GM19023 (cell line): ENCODE measurements at regions not wholly inside any gene's neighbourhood (a gene's known extent, or its start where the extent isn't known, plus 50 kb on each side); places are given as distances from the start of the nearest gene placed in this dataset.

Experiments
- ATAC-seq: cut with Tn5 transposase; IDR thresholded peaks from one replicate; pipeline ENCODE4 v1.9.1; 2021; ENCODE audit warnings: mild to moderate bottlenecking, moderate library complexity; ENCODE audit not compliant: unreplicated experiment

DNA sequence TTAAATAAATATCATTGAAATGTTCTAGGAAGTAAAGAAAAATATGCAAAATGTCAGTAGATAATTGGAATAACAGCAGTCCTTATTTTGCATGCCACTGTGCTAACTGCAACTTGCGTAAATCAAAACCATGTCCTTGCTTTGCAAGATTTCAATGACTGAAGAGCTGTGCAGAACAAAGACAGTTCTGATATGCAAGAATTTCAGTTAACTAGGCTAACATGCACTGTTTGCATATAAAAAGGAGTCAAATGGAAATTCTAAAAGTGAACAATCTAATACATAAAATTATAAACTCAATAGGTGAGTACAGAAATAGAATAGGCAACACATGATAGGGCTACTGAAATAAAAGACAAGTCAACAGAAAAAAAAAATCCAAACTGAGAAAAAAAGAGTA lies 1844.6 kb upstream of the NUDT12 start:
- no peak for ATAC-seq

- no peak for ATAC-seq
Measured at GRCh38 chr5:105397749-105398148, 1835.2 kb upstream of the NUDT12 start.

DNA sequence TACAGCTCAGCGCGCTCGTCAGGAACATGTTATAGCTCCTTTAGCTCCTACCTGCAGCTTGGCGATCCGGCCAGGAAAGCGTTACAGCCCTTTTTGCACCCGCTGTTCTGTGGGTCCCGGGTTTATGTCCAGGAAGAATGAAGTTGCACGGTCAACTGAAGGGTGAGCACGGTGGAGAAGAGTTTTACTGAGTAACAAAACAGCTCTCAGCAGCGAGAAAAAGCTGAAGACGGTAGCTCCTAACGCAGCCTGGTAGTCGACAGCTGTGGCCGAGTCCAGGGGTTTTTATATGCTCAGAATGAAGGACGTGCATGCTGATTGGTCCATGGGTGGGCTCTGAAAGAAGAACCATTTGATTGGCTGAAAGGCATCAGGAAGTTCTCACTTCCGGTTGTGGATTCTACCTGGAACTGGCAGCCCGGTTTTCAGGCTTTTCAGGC lies 1830.1 kb upstream of the NUDT12 start:
- ATAC-seq: no peak

DNA sequence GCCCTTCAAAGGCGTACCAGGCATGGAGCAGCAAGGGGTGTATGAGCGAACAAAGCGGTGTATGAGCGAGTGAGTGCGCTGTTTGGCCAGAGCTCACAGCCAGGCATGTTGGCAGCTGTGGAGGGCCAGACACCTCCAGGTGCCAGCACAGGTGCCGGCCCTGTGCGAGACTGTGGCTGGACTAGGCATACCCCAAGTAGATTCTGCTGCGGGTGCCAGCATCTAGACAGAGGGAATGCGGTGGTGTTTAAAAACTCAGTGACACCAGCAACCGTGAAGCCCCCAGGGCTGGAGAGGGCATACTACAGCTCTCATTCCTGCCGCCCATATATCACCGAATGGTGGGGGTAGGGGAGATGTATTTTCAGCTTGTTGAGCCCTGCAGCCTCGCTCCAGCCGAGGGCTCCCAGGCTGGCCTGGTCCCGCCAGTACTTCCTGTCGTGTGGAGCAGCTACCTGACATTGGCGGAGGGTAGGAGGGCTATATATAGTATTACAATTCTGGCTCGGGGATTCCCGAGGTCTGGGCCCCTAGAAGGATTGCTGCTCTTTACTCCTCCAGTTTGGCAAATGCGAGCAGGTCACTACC lies 1829.6 kb upstream of the NUDT12 start:
- ATAC-seq: no peak

DNA sequence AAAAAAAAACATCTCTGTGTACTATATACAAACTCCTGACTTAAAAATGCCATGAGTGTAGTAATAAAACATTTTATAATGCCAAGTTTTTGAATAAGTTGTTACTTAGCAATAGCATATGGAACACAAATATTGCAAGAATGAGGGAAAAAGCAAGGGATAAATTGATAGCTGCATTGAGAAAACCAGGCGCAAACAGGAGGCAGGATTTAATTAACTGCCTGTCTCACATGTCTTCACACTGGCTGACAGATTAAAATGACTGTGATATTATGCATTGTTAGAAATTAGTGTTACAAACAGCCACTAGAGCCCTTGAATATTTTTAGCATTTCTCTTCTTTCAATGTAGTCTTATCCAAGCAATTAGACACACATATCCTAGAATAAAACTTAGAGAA lies 1817.5 kb upstream of the NUDT12 start:
- no peak for ATAC-seq

DNA sequence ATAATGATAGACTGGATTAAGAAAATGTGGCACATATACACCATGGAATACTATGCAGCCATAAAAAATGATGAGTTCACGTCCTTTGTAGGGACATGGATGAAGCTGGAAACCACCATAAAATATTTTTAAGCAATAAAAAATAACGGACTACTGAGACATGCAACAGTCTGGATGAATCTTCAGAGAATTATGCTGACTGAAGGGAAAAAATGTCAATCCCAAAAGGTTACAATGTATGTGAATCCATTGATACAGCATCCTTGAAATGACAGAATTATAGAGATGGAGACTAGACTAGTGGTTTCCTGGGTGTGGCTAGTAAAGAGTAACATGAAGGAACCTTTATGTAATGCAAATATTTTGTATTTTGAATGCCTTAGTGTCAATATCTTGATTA lies 1808.6 kb upstream of the NUDT12 start:
- no peak for ATAC-seq

DNA sequence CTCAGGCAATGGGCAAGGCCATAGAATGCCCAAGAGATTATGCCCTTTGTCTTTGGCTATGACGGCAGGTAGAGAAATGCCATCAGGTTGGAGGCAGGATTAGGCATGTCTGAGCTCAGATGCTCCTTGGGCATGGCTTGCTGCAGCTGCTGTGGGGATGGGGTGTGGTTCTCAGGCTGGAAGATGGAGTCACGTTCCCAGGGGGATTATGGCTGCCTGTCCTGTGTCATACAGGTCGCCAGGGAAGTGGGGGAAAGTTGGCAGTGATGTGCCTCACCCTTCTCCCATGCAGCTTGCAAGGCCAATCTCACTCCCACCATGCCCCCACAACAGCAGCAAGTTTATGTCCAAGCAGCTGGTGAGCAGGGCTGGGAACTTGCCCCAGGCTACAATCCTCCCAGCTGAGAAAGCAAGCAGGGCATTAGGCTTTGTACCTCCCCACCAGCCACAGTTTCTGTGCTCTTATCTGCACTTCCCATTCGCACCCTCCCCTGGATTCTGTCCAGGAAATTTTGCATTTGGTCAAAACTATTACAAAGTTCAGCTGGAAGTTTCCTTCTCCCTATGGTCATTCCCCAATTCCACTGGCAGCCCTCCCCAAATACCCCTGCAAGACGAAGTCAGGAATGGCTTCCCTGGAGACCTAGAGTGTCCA lies 1788.0 kb upstream of the NUDT12 start:
- ATAC-seq: no peak

- no peak for ATAC-seq
Measured at GRCh38 chr5:105331558-105331957, 1769.0 kb upstream of the NUDT12 start.

DNA sequence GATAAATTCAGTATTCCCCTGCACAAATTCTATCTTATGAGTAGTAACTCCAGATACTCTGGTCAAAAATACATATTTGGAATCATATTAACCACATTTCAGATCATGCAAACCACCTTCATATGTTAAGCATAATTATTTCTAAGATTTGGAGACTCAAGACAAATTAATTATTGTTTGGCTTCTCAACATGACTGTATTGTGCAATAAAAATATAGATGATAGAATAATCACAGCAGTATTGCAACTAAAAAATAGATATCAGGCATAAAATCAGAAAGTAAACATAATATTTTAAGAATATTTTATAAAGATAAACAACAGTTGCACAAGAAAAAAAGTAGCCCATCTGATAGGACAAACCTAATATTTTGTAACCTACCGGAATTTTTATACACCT lies 1767.6 kb upstream of the NUDT12 start:
- ATAC-seq: no peak

- ATAC-seq: no peak
Measured at GRCh38 chr5:105304859-105305258, 1742.3 kb upstream of the NUDT12 start.

- no peak for ATAC-seq
Measured at GRCh38 chr5:105288946-105289345, 1726.4 kb upstream of the NUDT12 start.

- no peak for ATAC-seq
Measured at GRCh38 chr5:105283134-105283533, 1720.5 kb upstream of the NUDT12 start.

DNA sequence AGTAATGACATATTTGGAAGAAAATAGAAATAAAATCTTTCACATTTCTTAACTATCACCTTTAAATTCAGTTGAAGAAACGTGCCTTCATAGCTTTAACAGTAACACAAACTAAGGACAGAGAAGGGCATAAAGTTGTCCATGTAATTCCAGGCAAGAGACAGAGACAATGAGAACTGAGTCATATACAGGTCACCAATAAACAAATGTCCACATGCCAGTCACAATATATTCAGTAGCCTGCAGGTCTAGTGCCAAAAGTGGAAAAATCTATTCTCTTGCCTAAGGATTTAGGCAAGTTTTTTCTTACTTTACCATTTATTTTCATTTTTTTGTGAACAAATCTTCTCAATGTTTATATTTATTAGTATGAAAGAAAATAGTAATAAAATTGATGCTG lies 1711.5 kb upstream of the NUDT12 start:
- ATAC-seq: no peak

DNA sequence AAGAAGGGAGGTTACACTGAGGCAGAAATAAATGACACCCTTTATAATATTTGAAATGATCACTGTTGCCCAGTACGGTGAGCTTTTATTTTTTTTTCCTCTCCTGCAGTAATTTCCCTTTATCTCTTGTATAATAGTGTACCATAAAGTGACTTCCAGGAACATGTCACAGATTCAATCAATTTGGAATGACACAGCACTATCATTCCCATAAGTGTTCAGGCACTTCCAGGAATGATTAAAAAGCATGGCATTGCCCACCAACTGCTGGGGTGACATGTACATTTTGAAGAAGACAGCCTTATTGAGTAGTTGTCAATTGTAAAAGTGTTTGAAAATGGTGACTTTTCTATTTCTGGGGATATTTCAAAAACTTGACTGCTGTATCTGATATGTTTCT lies 1700.9 kb upstream of the NUDT12 start:
- ATAC-seq: no peak

DNA sequence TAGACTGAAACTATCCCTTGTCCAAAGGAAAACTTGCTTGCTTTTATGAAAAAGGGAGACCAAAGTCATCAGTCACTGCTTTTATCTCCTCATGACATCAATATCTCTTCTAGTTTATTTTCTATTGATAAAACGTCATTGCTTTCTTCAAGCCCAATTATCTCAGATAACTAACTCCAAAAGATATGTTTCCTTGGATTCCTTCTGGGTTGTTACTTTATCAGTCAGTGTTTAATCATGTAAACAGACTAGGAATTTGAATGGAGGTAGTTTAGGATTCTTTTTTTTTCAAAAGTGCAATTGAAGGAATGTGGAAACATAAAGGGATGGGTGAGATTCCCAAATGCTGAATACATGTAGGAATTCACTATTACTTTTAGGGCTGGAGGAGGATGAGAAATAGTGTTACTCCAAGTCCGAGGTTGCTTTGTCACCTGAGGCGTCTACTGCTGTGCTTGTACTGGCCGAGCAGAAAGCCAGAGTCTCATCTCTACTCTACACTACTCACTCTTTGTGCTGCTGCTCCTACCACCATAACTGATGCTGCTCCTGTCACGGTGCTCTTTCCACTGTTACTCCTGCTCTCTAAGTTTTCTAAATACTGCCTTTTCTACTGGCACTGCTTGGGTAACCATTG lies 1697.1 kb upstream of the NUDT12 start:
- ATAC-seq: no peak

DNA sequence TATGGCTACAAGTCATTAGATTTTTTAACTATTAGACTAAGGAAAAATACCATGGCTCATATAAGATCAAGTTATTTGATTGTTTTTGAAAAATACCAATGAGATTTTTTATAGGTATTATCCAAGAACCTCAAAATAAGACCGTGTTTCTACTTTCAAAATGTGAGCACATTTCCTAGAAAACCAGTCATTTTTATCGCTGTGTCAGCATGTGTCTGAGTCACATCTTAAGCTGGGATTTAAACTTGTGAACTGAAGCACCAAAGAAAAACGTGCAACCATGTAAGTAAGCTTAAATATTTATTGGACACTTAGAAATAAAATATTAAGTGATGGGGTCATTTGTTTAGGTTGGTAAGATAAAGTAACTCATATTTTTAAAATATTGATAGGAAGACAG lies 1676.0 kb upstream of the NUDT12 start:
- ATAC-seq: no peak

GRCh38 chr5:105230516-105231157 lies 1668.0 kb upstream of the NUDT12 start:
- no peak for ATAC-seq

DNA sequence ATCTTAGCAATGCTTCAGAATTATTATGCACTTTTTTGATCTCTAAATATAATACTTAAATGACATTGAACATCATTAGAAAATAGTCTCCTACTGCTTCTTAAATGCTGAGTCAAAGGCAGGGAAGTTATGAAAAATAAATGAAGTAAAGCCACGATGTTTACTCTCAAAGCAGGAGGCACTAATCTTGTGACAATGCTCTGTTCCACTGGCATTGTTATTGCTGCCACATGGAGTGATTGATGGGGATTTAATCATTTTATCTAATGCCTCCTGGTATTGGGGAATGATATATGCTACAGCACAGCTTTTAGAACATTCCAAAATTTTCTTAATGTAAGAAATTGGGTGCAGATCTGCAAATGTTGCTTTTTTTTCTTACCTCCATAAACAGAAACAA lies 1655.4 kb upstream of the NUDT12 start:
- no peak for ATAC-seq

- no peak for ATAC-seq
Measured at GRCh38 chr5:105213078-105213477, 1650.5 kb upstream of the NUDT12 start.

GRCh38 chr5:105207066-105207465 lies 1644.5 kb upstream of the NUDT12 start:
- ATAC-seq: no peak

GRCh38 chr5:105197531-105197930 lies 1634.9 kb upstream of the NUDT12 start:
- no peak for ATAC-seq

DNA sequence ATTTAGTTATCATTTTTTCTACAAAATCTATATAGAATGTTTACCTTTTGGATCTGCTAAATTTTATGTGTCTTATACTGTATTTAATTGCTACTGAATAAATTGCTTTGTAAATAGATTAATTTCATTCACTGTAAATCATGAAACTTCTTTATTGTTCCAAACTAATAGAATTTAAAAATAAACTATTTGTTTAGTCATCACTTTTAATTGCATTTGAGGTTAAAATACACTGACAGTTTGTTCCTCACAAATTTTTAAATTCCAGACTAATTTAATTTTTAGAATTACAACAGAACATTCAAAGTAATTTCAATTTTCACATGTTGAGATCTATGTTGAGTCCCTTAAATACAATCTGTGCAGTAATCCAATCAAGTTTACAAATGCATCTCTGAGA lies 1633.2 kb upstream of the NUDT12 start:
- ATAC-seq: no peak
